ENCODE measurements at regions not wholly inside any gene's neighbourhood (a gene's known extent, or its start where the extent isn't known, plus 50 kb on each side); places are given as distances from the start of the nearest gene placed in this dataset.

DNA sequence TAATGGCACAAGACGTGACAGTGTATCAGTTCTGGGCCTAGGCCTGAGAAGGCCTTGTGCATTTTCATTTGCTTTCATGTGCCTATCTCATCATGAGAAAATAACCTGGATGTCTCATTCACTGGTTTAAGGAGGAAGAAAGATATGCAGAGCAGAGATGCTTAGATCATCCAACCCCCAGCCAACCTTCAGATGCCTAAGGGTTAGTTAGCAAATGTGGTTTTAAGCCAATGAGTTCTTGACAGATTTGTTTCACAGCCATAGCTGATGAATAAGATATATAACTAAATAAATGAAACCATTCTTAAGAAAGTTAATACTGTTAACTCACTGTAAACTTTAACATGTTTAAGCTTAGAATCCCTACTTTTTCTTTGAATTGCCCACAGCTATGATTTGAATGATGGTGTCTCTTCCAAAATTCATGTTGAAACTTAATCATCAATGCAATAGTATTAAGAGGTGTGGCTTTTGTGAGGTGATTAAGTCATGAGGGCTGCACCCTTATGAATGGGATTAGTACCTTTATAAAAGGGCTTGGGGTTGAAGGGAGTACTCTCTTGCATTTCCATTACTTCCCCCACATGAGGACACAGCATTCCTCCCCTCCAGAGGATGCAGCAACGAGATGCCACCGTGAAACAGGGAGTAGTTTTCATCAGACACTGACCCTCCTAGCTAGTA lies 324.6 kb upstream of the TBC1D5 start:
- Histone ChIP-seq H3K36me3 (no peaks in the 10 kb centered on the region), H3K4me3 (ENCODE audit: low read depth, low read length) (no peak overlapping the region), H3K9me3 (ENCODE audit: severe bottlenecking) (no peaks in the 10 kb centered on the region), H3K27ac (no peak overlapping the region), H3K27me3 (ENCODE audit: insufficient read depth, low read depth, severe bottlenecking) (no peaks in the 10 kb centered on the region)
- no peak for DNase-seq
- TF ChIP-seq, protein P1, sequence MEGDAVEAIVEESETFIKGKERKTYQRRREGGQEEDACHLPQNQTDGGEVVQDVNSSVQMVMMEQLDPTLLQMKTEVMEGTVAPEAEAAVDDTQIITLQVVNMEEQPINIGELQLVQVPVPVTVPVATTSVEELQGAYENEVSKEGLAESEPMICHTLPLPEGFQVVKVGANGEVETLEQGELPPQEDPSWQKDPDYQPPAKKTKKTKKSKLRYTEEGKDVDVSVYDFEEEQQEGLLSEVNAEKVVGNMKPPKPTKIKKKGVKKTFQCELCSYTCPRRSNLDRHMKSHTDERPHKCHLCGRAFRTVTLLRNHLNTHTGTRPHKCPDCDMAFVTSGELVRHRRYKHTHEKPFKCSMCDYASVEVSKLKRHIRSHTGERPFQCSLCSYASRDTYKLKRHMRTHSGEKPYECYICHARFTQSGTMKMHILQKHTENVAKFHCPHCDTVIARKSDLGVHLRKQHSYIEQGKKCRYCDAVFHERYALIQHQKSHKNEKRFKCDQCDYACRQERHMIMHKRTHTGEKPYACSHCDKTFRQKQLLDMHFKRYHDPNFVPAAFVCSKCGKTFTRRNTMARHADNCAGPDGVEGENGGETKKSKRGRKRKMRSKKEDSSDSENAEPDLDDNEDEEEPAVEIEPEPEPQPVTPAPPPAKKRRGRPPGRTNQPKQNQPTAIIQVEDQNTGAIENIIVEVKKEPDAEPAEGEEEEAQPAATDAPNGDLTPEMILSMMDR (IDR thresholded peaks at IDR 0.05; ENCODE audit: low read depth, low read length) = no peak

DNA sequence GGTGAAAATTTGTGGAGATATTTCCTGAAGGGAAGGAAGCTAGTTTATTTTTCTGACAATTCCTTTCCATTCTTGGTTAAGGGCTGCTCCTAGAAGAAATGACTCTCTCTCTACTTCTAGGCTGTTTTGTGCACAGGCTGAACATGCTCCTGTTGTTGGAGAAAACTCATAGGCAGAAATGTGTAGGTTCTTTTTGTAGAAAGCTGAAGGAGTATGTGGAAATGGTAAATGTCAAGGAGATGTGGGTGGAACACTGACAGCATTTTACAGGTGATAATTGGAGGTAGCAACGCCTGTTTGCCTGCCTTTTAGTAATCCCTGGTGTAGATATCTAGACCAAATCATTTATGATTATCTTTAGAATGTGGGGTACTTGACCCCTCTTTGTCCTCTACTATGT lies 322.2 kb upstream of the TBC1D5 start:
- no peak for DNase-seq
- H3K4me3 ChIP-seq (ENCODE audit: low read depth, low read length) = no peak overlapping the region
- H3K36me3 ChIP-seq = no peaks in the 10 kb centered on the region
- no peaks in the 10 kb centered on the region for H3K9me3 ChIP-seq (ENCODE audit: severe bottlenecking)
- TF ChIP-seq, protein P1 (IDR thresholded peaks at IDR 0.05; ENCODE audit: low read depth, low read length) = no peak
- H3K27ac ChIP-seq = no peak overlapping the region
- no peaks in the 10 kb centered on the region for H3K27me3 ChIP-seq (ENCODE audit: insufficient read depth, low read depth, severe bottlenecking)

DNA sequence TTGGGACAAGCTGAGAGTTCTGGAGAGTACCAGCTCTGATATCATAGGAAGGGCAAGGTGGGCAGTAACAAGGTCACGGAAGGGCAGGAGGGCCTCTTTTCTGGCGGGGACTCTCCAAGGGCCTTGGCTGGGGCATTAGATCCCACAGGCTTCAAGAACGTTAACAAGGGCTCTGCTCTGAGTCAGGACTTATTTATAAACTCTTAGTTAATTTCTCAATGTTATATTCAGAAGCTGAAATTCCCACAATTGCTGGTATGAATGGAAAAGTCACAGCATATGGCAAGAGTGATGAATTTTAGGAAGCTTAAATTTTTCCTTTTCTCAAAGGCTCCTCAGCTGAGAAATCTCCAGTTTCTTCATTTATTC lies 320.2 kb upstream of the TBC1D5 start:
- DNase-seq = no peak
- no peaks in the 10 kb centered on the region for H3K36me3 ChIP-seq
- H3K4me3 ChIP-seq (ENCODE audit: low read depth, low read length) = no peak overlapping the region
- no peaks in the 10 kb centered on the region for H3K27me3 ChIP-seq (ENCODE audit: insufficient read depth, low read depth, severe bottlenecking)
- no peak overlapping the region for H3K27ac ChIP-seq
- no peaks in the 10 kb centered on the region for H3K9me3 ChIP-seq (ENCODE audit: severe bottlenecking)
- TF ChIP-seq, protein P1 (IDR thresholded peaks at IDR 0.05; ENCODE audit: low read depth, low read length) = no peak

DNA sequence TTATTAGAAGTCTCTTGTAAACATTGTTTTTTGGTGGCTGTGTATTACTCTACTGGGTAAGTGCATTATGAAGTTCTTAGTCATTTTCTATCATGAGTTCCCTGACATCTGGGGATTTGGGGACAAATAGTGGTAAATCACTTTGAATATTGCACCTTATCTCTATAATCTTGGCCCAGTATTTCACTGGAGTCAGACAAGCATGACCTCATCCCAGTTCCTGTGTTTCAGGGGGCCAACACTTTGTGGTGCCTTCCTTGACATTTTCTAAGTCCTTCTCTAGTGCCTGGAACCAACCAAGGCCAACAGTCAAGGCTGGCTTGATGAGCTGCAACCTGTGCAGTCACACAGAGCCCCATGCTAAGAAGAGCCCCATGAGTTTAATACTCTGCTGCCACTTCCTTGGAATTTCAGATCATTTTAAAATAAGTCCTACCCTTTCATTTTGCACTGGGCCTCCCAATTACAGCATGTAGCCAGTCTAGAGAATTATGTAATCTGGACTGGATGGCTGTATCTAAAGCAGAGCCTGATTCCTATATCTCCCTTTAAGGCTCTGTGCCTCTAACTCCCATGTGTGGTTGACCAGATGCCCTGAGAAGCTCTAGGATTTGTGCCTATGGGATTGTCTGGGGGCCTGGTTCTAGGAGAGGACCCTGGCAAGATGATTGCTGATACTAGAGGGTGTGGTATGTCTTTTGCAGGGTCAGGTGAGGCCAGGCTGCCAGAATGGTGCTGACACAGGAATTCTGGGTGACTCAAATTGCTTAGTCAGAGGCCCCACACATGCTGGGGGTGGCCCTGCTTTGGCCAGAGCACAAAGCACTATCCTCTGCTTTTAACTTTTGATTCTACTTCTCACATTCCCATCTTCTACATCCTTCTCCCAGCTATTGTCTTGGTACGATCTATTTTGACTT lies 319.6 kb upstream of the TBC1D5 start:
- Histone ChIP-seq H3K27me3 (ENCODE audit: insufficient read depth, low read depth, severe bottlenecking) (no peaks in the 10 kb centered on the region), H3K27ac (no peak overlapping the region), H3K36me3 (no peaks in the 10 kb centered on the region), H3K9me3 (ENCODE audit: severe bottlenecking) (no peaks in the 10 kb centered on the region), H3K4me3 (ENCODE audit: low read depth, low read length) (no peak overlapping the region)
- no peak for DNase-seq
- TF ChIP-seq, protein P1 (IDR thresholded peaks at IDR 0.05; ENCODE audit: low read depth, low read length) = no peak

DNA sequence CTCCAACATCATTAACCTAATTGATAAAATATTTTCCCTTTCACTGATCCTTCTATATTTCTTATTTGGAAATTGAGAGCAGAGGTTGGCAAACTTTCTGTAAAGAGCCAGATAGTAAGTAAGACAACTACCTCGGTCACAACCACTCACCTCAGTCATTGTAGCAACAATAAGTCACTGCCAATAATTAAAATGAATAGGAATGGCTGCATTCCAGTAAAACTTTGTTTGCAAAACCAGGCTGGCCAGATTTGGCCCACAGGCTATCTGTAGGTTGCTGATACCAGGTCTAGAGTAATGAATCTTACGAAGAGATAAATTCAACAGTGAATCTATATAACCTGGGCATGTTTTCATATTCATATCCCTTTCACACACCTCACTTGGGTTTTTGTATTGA lies 316.2 kb upstream of the TBC1D5 start:
- H3K36me3 ChIP-seq = no peaks in the 10 kb centered on the region
- no peak overlapping the region for H3K4me3 ChIP-seq (ENCODE audit: low read depth, low read length)
- no peaks in the 10 kb centered on the region for H3K27me3 ChIP-seq (ENCODE audit: insufficient read depth, low read depth, severe bottlenecking)
- TF ChIP-seq, protein P1 (IDR thresholded peaks at IDR 0.05; ENCODE audit: low read depth, low read length) = no peak
- no peak for DNase-seq
- no peaks in the 10 kb centered on the region for H3K9me3 ChIP-seq (ENCODE audit: severe bottlenecking)
- H3K27ac ChIP-seq = no peak overlapping the region
